Endodermal cell (in vitro differentiated cells): ENCODE measurements at regions not wholly inside any gene's neighbourhood (a gene's known extent, or its start where the extent isn't known, plus 50 kb on each side); places are given as distances from the start of the nearest gene placed in this dataset.

Source experiments
- DNase-seq: peaks from one replicate; pipeline ENCODE4 v3.0.0-alpha.2; 2017
- H3K27ac ChIP-seq: 2 replicates; pipeline ENCODE4 v1.5.1; 2013; ENCODE audit warnings: mild to moderate bottlenecking, low read depth, low read length, moderate library complexity
- H3K27me3 ChIP-seq: 2 replicates; pipeline ENCODE4 v1.6.1; 2013; ENCODE audit warnings: mild to moderate bottlenecking, low read length, moderate library complexity; ENCODE audit not compliant: insufficient read depth, control insufficient read depth, poor library complexity, severe bottlenecking
- H3K36me3 ChIP-seq: 2 replicates; pipeline ENCODE4 v1.7.0; 2013; ENCODE audit warnings: mild to moderate bottlenecking, low read length, moderate library complexity; ENCODE audit not compliant: control insufficient read depth, insufficient read depth
- H3K4me1 ChIP-seq: one replicate; pipeline ENCODE4 v1.7.0; 2013; ENCODE audit warnings: low read length; ENCODE audit not compliant: control insufficient read depth, insufficient read depth
- H3K4me3 ChIP-seq: 2 replicates; pipeline ENCODE4 v1.5.1; 2013; ENCODE audit warnings: mild to moderate bottlenecking, low read length, moderate library complexity
- H3K9ac ChIP-seq: 2 replicates; pipeline ENCODE4 v1.6.1; 2013; ENCODE audit warnings: mild to moderate bottlenecking, low read length, moderate library complexity; ENCODE audit not compliant: poor library complexity, severe bottlenecking; ENCODE audit errors: extremely low read depth
- H3K9me3 ChIP-seq: 2 replicates; pipeline ENCODE4 v1.6.1; 2013; ENCODE audit warnings: mild to moderate bottlenecking, low read length, moderate library complexity; ENCODE audit not compliant: control insufficient read depth
- H3K27ac Mint-ChIP-seq: 2 replicates; pipeline ENCODE4 v1.8.0; 2020; ENCODE audit warnings: mixed read lengths
- H3K27me3 Mint-ChIP-seq: 2 replicates; pipeline ENCODE4 v1.8.0; 2021; ENCODE audit warnings: mild to moderate bottlenecking, mixed read lengths; ENCODE audit not compliant: insufficient read depth
- H3K36me3 Mint-ChIP-seq: 2 replicates; pipeline ENCODE4 v1.8.0; 2020; ENCODE audit warnings: low read depth, mixed read lengths
- H3K4me1 Mint-ChIP-seq: 2 replicates; pipeline ENCODE4 v1.8.0; 2020; ENCODE audit warnings: mixed read lengths
- H3K4me3 Mint-ChIP-seq: 2 replicates; pipeline ENCODE4 v1.8.0; 2020; ENCODE audit warnings: mild to moderate bottlenecking, moderate library complexity, mixed read lengths
- H3K9me3 Mint-ChIP-seq: 2 replicates; pipeline ENCODE4 v1.8.0; 2020; ENCODE audit warnings: mild to moderate bottlenecking, mixed read lengths
- CTCF ChIP-seq: fragments of 200-600 bp; sonication (generic); conservative IDR thresholded peaks from 2 replicates; pipeline ENCODE4 v1.5.0; 2021; ENCODE audit warnings: antibody characterized with exemption, mild to moderate bottlenecking
- WGBS, 2 experiments: methylation state at CpG; one replicate each; pipeline versions ENCODE4 v1.1.5 to v1.1.7; 2013; ENCODE audit warnings: missing lambda C conversion rate in 2 of 2, mixed read lengths in 1 of 2; ENCODE audit not compliant: insufficient coverage in 1 of 2, insufficient read length in 1 of 2; 5-methylcytosine and 5-hydroxymethylcytosine counted together

GRCh38 chr12:111171832-111172231, 197.1 kb downstream of the PHETA1 start:
- Mint-ChIP-seq H3K36me3 (no peaks in the 10 kb centered on the region), H3K4me3 (no peak overlapping the region), H3K9me3 (no peaks in the 10 kb centered on the region), H3K4me1 (peaks cover 6% of the 10 kb centered on the region), H3K27me3 (no peaks in the 10 kb centered on the region), H3K27ac (no peak overlapping the region)
- H3K27me3 ChIP-seq: no peaks in the 10 kb centered on the region
- no peaks in the 10 kb centered on the region for H3K4me1 ChIP-seq
- no peak overlapping the region for H3K27ac ChIP-seq
- no peaks in the 10 kb centered on the region for H3K9me3 ChIP-seq
- no peak for DNase-seq
- TF ChIP-seq CTCF: no peak
- no peaks in the 10 kb centered on the region for H3K36me3 ChIP-seq
- no peak overlapping the region for H3K4me3 ChIP-seq
- H3K9ac ChIP-seq: no peak overlapping the region
- WGBS, 2 experiments: 95 to 97% methylated on average over 6 to 9 of the region's 9 CpGs

GRCh38 chr12:111171345-111171744, 197.6 kb downstream of the PHETA1 start:
- Mint-ChIP-seq H3K4me1 (peaks cover 6% of the 10 kb centered on the region), H3K4me3 (no peak overlapping the region), H3K27ac (no peak overlapping the region), H3K9me3 (no peaks in the 10 kb centered on the region), H3K27me3 (no peaks in the 10 kb centered on the region), H3K36me3 (no peaks in the 10 kb centered on the region)
- H3K4me3 ChIP-seq: no peak overlapping the region
- H3K9ac ChIP-seq: no peak overlapping the region
- H3K4me1 ChIP-seq: no peaks in the 10 kb centered on the region
- 90 to 100% methylated on average over 6 to 9 of the region's 9 CpGs for WGBS, 2 experiments
- no peak for DNase-seq
- no peak overlapping the region for H3K27ac ChIP-seq
- no peaks in the 10 kb centered on the region for H3K36me3 ChIP-seq
- H3K9me3 ChIP-seq: no peaks in the 10 kb centered on the region
- no peak for TF ChIP-seq CTCF
- H3K27me3 ChIP-seq: no peaks in the 10 kb centered on the region

- no peak overlapping the region for H3K9ac ChIP-seq
- no peaks in the 10 kb centered on the region for H3K27me3 ChIP-seq
- no peak for TF ChIP-seq CTCF
- Mint-ChIP-seq H3K27ac (no peak overlapping the region), H3K9me3 (no peaks in the 10 kb centered on the region), H3K27me3 (no peaks in the 10 kb centered on the region), H3K4me3 (no peak overlapping the region), H3K36me3 (no peaks in the 10 kb centered on the region), H3K4me1 (peaks cover 6% of the 10 kb centered on the region)
- H3K4me1 ChIP-seq: no peaks in the 10 kb centered on the region
- H3K9me3 ChIP-seq: no peaks in the 10 kb centered on the region
- 91% methylated on average over 7 of the region's 8 CpGs; no CpG with 5 or more reads in 1 of the 2 experiments for WGBS, 2 experiments
- H3K36me3 ChIP-seq: no peaks in the 10 kb centered on the region
- no peak for DNase-seq
- H3K4me3 ChIP-seq: no peak overlapping the region
- no peak overlapping the region for H3K27ac ChIP-seq
Observed at GRCh38 chr12:111170543-111170942, 198.4 kb downstream of the PHETA1 start.
